Loucy (cell line): ENCODE measurements at regions not wholly inside any gene's neighbourhood (a gene's known extent, or its start where the extent isn't known, plus 50 kb on each side); places are given as distances from the start of the nearest gene placed in this dataset.

Experiments used
- H2AFZ ChIP-seq: fragments of 200-600 bp; sonication (generic); 2 replicates; pipeline ENCODE4 v1.6.0; 2016; ENCODE audit warnings: antibody characterized with exemption, mild to moderate bottlenecking, low read length, moderate library complexity
- H3F3A ChIP-seq: fragments of 200-600 bp; 2 replicates; pipeline ENCODE4 v1.6.0; 2016; ENCODE audit warnings: antibody characterized with exemption, low read depth, mild to moderate bottlenecking
- H3K27me3 ChIP-seq: fragments of 200-600 bp; sonication (generic); 2 replicates; pipeline ENCODE4 v1.6.1; 2014; ENCODE audit warnings: low read length, mild to moderate bottlenecking; ENCODE audit not compliant: insufficient read depth, poor library complexity, severe bottlenecking
- H3K36me3 ChIP-seq: fragments of 200-600 bp; sonication (generic); 2 replicates; pipeline ENCODE4 v1.6.1; 2016; ENCODE audit warnings: low read length; ENCODE audit not compliant: insufficient read depth
- H3K4me1 ChIP-seq: fragments of 200-600 bp; sonication (generic); 2 replicates; pipeline ENCODE4 v1.5.1; 2014; ENCODE audit warnings: low read length, mild to moderate bottlenecking; ENCODE audit not compliant: insufficient read depth, poor library complexity, severe bottlenecking
- H3K4me2 ChIP-seq: fragments of 200-600 bp; sonication (generic); 2 replicates; pipeline ENCODE4 v1.6.0; 2014; ENCODE audit warnings: antibody characterized with exemption, low read length, low read depth, mild to moderate bottlenecking; ENCODE audit not compliant: poor library complexity, severe bottlenecking
- H3K4me3 ChIP-seq: fragments of 200-600 bp; sonication (generic); 2 replicates; pipeline ENCODE4 v1.5.1; 2014; ENCODE audit warnings: low read length, mild to moderate bottlenecking, mixed read lengths; ENCODE audit not compliant: poor library complexity, severe bottlenecking
- H3K79me2 ChIP-seq: fragments of 200-600 bp; sonication (generic); 2 replicates; pipeline ENCODE4 v1.6.1; 2014; ENCODE audit warnings: low read length; ENCODE audit not compliant: insufficient read depth
- H3K9ac ChIP-seq: fragments of 200-600 bp; sonication (generic); 2 replicates; pipeline ENCODE4 v1.6.0; 2014; ENCODE audit warnings: mild to moderate bottlenecking, low read depth, low read length, moderate library complexity; ENCODE audit not compliant: poor library complexity, severe bottlenecking
- H3K9me2 ChIP-seq: fragments of 200-600 bp; sonication (generic); replicated peaks from 2 replicates; pipeline ENCODE4 v1.6.1; 2016; ENCODE audit warnings: low read depth, low read length, mixed read lengths
- H3K9me3 ChIP-seq: fragments of 200-600 bp; sonication (generic); 2 replicates; pipeline ENCODE4 v1.6.1; 2014; ENCODE audit warnings: mild to moderate bottlenecking, antibody characterized with exemption, low read length, low read depth; ENCODE audit not compliant: insufficient read depth
- H4K20me1 ChIP-seq: fragments of 200-600 bp; sonication (generic); 2 replicates; pipeline ENCODE4 v1.6.0; 2014; ENCODE audit warnings: antibody characterized with exemption, low read length, mild to moderate bottlenecking; ENCODE audit not compliant: insufficient read depth, poor library complexity, severe bottlenecking
- EZH2phosphoT487 ChIP-seq: fragments of 200-600 bp; IDR thresholded peaks from 2 replicates; pipeline ENCODE4 v1.6.1; 2018; ENCODE audit warnings: antibody characterized with exemption, mild to moderate bottlenecking, moderate library complexity, borderline replicate concordance
- TF ChIP-seq, protein P1 (sequence below): fragments of 200-600 bp; sonication (generic); conservative IDR thresholded peaks from 2 replicates; pipeline ENCODE4 v1.5.1; 2014; ENCODE audit warnings: mild to moderate bottlenecking, antibody characterized with exemption, low read length

- Histone ChIP-seq H3K9me2 (no peaks in the 10 kb centered on the region), H3F3A (no peaks in the 10 kb centered on the region), H2AFZ (no peak overlapping the region), H3K4me3 (no peak overlapping the region), H3K4me2 (no peak overlapping the region), H3K9me3 (no peaks in the 10 kb centered on the region), H3K27me3 (no peaks in the 10 kb centered on the region), H3K4me1 (peaks cover 22% of the 10 kb centered on the region), H3K36me3 (no peaks in the 10 kb centered on the region), H3K9ac (no peak overlapping the region), H3K79me2 (no peaks in the 10 kb centered on the region), H4K20me1 (no peaks in the 10 kb centered on the region)
- TF ChIP-seq, protein P1, sequence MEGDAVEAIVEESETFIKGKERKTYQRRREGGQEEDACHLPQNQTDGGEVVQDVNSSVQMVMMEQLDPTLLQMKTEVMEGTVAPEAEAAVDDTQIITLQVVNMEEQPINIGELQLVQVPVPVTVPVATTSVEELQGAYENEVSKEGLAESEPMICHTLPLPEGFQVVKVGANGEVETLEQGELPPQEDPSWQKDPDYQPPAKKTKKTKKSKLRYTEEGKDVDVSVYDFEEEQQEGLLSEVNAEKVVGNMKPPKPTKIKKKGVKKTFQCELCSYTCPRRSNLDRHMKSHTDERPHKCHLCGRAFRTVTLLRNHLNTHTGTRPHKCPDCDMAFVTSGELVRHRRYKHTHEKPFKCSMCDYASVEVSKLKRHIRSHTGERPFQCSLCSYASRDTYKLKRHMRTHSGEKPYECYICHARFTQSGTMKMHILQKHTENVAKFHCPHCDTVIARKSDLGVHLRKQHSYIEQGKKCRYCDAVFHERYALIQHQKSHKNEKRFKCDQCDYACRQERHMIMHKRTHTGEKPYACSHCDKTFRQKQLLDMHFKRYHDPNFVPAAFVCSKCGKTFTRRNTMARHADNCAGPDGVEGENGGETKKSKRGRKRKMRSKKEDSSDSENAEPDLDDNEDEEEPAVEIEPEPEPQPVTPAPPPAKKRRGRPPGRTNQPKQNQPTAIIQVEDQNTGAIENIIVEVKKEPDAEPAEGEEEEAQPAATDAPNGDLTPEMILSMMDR = no peak
- no peak for TF ChIP-seq EZH2phosphoT487
Observed at GRCh38 chr16:86635176-86635876, 57.0 kb downstream of the FOXL1 start.

- no peak overlapping the region for H2AFZ ChIP-seq
- no peak overlapping the region for H3K4me2 ChIP-seq
- no peaks in the 10 kb centered on the region for H3K9me3 ChIP-seq
- no peaks in the 10 kb centered on the region for H3F3A ChIP-seq
- no peaks in the 10 kb centered on the region for H3K9me2 ChIP-seq
- no peaks in the 10 kb centered on the region for H3K79me2 ChIP-seq
- H3K4me1 ChIP-seq = peaks cover 16% of the 10 kb centered on the region
- no peaks in the 10 kb centered on the region for H3K27me3 ChIP-seq
- H3K36me3 ChIP-seq = no peaks in the 10 kb centered on the region
- no peak overlapping the region for H3K9ac ChIP-seq
- TF ChIP-seq EZH2phosphoT487 = no peak
- no peak overlapping the region for H3K4me3 ChIP-seq
- no peaks in the 10 kb centered on the region for H4K20me1 ChIP-seq
Observed at GRCh38 chr16:86635926-86636325, 57.6 kb downstream of the FOXL1 start.

GRCh38 chr16:86637744-86638143 lies 59.4 kb downstream of the FOXL1 start:
- Histone ChIP-seq H4K20me1 (no peaks in the 10 kb centered on the region), H3K4me1 (peaks cover 3% of the 10 kb centered on the region), H3K36me3 (no peaks in the 10 kb centered on the region), H3K9me3 (no peaks in the 10 kb centered on the region), H3K9me2 (no peaks in the 10 kb centered on the region), H3K79me2 (no peaks in the 10 kb centered on the region), H3K4me2 (no peak overlapping the region), H2AFZ (no peak overlapping the region), H3K27me3 (no peaks in the 10 kb centered on the region), H3F3A (no peaks in the 10 kb centered on the region), H3K4me3 (no peak overlapping the region), H3K9ac (no peak overlapping the region)
- TF ChIP-seq EZH2phosphoT487 = no peak

- no peak overlapping the region for H3K9ac ChIP-seq
- H3K9me3 ChIP-seq = no peaks in the 10 kb centered on the region
- H3K27me3 ChIP-seq = no peaks in the 10 kb centered on the region
- no peak overlapping the region for H3K4me2 ChIP-seq
- no peaks in the 10 kb centered on the region for H3K79me2 ChIP-seq
- TF ChIP-seq, protein P1 = no peak
- no peak for TF ChIP-seq EZH2phosphoT487
- H3K4me3 ChIP-seq = no peak overlapping the region
- no peaks in the 10 kb centered on the region for H4K20me1 ChIP-seq
- peaks cover 3% of the 10 kb centered on the region for H3K4me1 ChIP-seq
- H3K36me3 ChIP-seq = no peaks in the 10 kb centered on the region
- H3F3A ChIP-seq = no peaks in the 10 kb centered on the region
- H3K9me2 ChIP-seq = no peaks in the 10 kb centered on the region
- no peak overlapping the region for H2AFZ ChIP-seq
Observed at GRCh38 chr16:86638642-86639041, 60.3 kb downstream of the FOXL1 start.
